Esophagus muscularis mucosa (tissue), 4 donors: ENCODE measurements at regions not wholly inside any gene's neighbourhood (a gene's known extent, or its start where the extent isn't known, plus 50 kb on each side); places are given as distances from the start of the nearest gene placed in this dataset.

Experiments
- DNase-seq: peaks from one replicate; pipeline ENCODE4 v3.0.0-alpha.2; 2017; ENCODE audit errors: extremely low spot score
- H3K27ac ChIP-seq, 4 donors: fragments of 200-600 bp; sonication (generic); replicated peaks in 1 of 4; 1 replicate in 3 of 4; 2 replicates in 1 of 4; pipeline ENCODE4 v1.5.1; 2016 to 2019; ENCODE audit warnings: mild to moderate bottlenecking in 1 of 4
- H3K27me3 ChIP-seq, 4 donors: fragments of 200-600 bp; sonication (generic); one replicate each; pipeline versions ENCODE4 v1.5.1 to v1.6.0; 2016 to 2019
- H3K36me3 ChIP-seq, 4 donors: fragments of 200-600 bp; sonication (generic); one replicate each; pipeline ENCODE4 v1.5.1; 2016 to 2019
- H3K4me1 ChIP-seq, 4 donors: fragments of 200-600 bp; sonication (generic); one replicate each; pipeline ENCODE4 v1.5.1; 2016 to 2019
- H3K4me3 ChIP-seq, 4 donors: fragments of 200-600 bp; sonication (generic); 1 replicate in 2 of 4; 2 replicates in 2 of 4; pipeline ENCODE4 v1.5.1; 2016 to 2019; ENCODE audit warnings: mild to moderate bottlenecking in 4 of 4, moderate library complexity in 1 of 4
- H3K9me3 ChIP-seq, 4 donors: fragments of 200-600 bp; sonication (generic); 1 replicate in 3 of 4; 2 replicates in 1 of 4; pipeline ENCODE4 v1.5.1; 2016 to 2019
- EP300 ChIP-seq: sonication (generic); formaldehyde crosslinking; IDR thresholded peaks from one replicate; pipeline ENCODE4 v1.6.1; 2017; ENCODE audit warnings: antibody characterized with exemption
- POLR2A ChIP-seq: fragments of 450-650 bp; IDR thresholded peaks from one replicate; pipeline ENCODE4 v1.6.1; 2017; ENCODE audit warnings: antibody characterized with exemption, moderate library complexity, mild to moderate bottlenecking, low read depth
- POLR2AphosphoS5 ChIP-seq, 2 donors: sonication (generic); formaldehyde crosslinking; IDR thresholded peaks; one replicate each; pipeline ENCODE4 v1.6.1; 2017; ENCODE audit warnings: antibody characterized with exemption in 2 of 2
- WGBS: methylation state at CpG from one replicate; pipeline ENCODE4 v1.1.5; 2018; 5-methylcytosine and 5-hydroxymethylcytosine counted together
- intact Hi-C: fragments of 100-400 bp; cut with DNase I; formaldehyde crosslinking; loops from one replicate; pipeline ENCODE4 v1.15.1; 2023
- TF ChIP-seq, protein P1 (sequence below), 3 experiments: fragments of 200-600 bp in 2 of 3; fragments of 450-650 bp in 1 of 3; sonication (generic) in 2 of 3; IDR thresholded peaks; one replicate each; pipeline ENCODE4 v1.5.1; 2017 to 2019; ENCODE audit warnings: antibody characterized with exemption in 3 of 3, mild to moderate bottlenecking in 2 of 3, moderate library complexity in 1 of 3

- no peak overlapping the region for H3K27ac ChIP-seq
- no peaks in the 10 kb centered on the region for H3K36me3 ChIP-seq
- TF ChIP-seq POLR2A (no peak), EP300 (no peak), POLR2AphosphoS5 (IDR thresholded peaks at IDR 0.05) (peak in 1 of 2 donors; percentile 54)
- TF ChIP-seq, protein P1, sequence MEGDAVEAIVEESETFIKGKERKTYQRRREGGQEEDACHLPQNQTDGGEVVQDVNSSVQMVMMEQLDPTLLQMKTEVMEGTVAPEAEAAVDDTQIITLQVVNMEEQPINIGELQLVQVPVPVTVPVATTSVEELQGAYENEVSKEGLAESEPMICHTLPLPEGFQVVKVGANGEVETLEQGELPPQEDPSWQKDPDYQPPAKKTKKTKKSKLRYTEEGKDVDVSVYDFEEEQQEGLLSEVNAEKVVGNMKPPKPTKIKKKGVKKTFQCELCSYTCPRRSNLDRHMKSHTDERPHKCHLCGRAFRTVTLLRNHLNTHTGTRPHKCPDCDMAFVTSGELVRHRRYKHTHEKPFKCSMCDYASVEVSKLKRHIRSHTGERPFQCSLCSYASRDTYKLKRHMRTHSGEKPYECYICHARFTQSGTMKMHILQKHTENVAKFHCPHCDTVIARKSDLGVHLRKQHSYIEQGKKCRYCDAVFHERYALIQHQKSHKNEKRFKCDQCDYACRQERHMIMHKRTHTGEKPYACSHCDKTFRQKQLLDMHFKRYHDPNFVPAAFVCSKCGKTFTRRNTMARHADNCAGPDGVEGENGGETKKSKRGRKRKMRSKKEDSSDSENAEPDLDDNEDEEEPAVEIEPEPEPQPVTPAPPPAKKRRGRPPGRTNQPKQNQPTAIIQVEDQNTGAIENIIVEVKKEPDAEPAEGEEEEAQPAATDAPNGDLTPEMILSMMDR (IDR thresholded peaks at IDR 0.05): peak in 2 of 3 experiments; percentile 94
- intact Hi-C loops: loop anchor here (1.0 to 5.0 kb wide), 2 partner anchors 267 to 514 kb away; no protein-coding TSS in a partner anchor
- H3K4me3 ChIP-seq: peak overlapping the region; percentile 15 to 43 (median 18)
- peaks cover 0 to 14% (median 9%) of the 10 kb centered on the region in 4 donors for H3K4me1 ChIP-seq
- H3K27me3 ChIP-seq: peaks cover 0 to 8% (median 0%) of the 10 kb centered on the region in 4 donors
- 40% methylated on average over 10 of the region's 37 CpGs for WGBS
- DNase-seq: no peak
- no peaks in the 10 kb centered on the region for H3K9me3 ChIP-seq
Measured at GRCh38 chr6:168884646-168885086, 369.0 kb downstream of the THBS2 start.

- H3K4me3 ChIP-seq: peak overlapping the region; percentile 15 to 43 (median 18)
- no peak for DNase-seq
- no peaks in the 10 kb centered on the region for H3K36me3 ChIP-seq
- no peaks in the 10 kb centered on the region for H3K9me3 ChIP-seq
- 83% methylated on average over 21 of the region's 21 CpGs for WGBS
- intact Hi-C loops: loop anchor here (1.0 to 5.0 kb wide), 2 partner anchors 267 to 514 kb away; no protein-coding TSS in a partner anchor
- H3K27me3 ChIP-seq: peaks cover 0 to 8% (median 0%) of the 10 kb centered on the region in 4 donors
- TF ChIP-seq POLR2AphosphoS5 (IDR thresholded peaks at IDR 0.05) (no peak), EP300 (no peak), POLR2A (no peak)
- TF ChIP-seq, protein P1 (IDR thresholded peaks at IDR 0.05): no peak
- H3K4me1 ChIP-seq: peaks cover 0 to 14% (median 9%) of the 10 kb centered on the region in 4 donors
- no peak overlapping the region for H3K27ac ChIP-seq
Measured at GRCh38 chr6:168884050-168884645, 369.5 kb downstream of the THBS2 start.

- DNase-seq: no peak
- TF ChIP-seq EP300 (no peak), POLR2A (no peak), POLR2AphosphoS5 (IDR thresholded peaks at IDR 0.05) (no peak)
- TF ChIP-seq, protein P1 (IDR thresholded peaks at IDR 0.05): no peak
- no peak overlapping the region for H3K27ac ChIP-seq
- 93% methylated on average over 9 of the region's 13 CpGs for WGBS
- H3K27me3 ChIP-seq: peaks cover 0 to 8% (median 0%) of the 10 kb centered on the region in 4 donors
- H3K36me3 ChIP-seq: no peaks in the 10 kb centered on the region
- intact Hi-C loops: loop anchor here (1.0 to 5.0 kb wide), 2 partner anchors 266 to 513 kb away; no protein-coding TSS in a partner anchor
- H3K4me1 ChIP-seq: peaks cover 0 to 14% (median 8%) of the 10 kb centered on the region in 4 donors
- no peaks in the 10 kb centered on the region for H3K9me3 ChIP-seq
- no peak overlapping the region for H3K4me3 ChIP-seq
Measured at GRCh38 chr6:168883410-168884049, 370.1 kb downstream of the THBS2 start.

GRCh38 chr6:168880271-168880670, 373.4 kb downstream of the THBS2 start:
- Histone ChIP-seq H3K9me3 (no peaks in the 10 kb centered on the region), H3K4me3 (no peak overlapping the region), H3K4me1 (peaks cover 0 to 10% (median 8%) of the 10 kb centered on the region in 4 donors), H3K27me3 (peaks cover 0 to 15% (median 0%) of the 10 kb centered on the region in 4 donors), H3K27ac (no peak overlapping the region), H3K36me3 (no peaks in the 10 kb centered on the region)
- TF ChIP-seq POLR2AphosphoS5 (IDR thresholded peaks at IDR 0.05): no peak
- no peak for TF ChIP-seq POLR2A
- TF ChIP-seq, protein P1 (IDR thresholded peaks at IDR 0.05): no peak
- no peak for DNase-seq
- intact Hi-C loops: loop anchor here (5.0 kb wide), 1 partner anchor 263 kb away; no protein-coding TSS in a partner anchor
- WGBS: 91% methylated on average over 17 of the region's 17 CpGs
